PC-9 (cell line): ENCODE measurements at regions not wholly inside any gene's neighbourhood (a gene's known extent, or its start where the extent isn't known, plus 50 kb on each side); places are given as distances from the start of the nearest gene placed in this dataset.

Experiments
- CTCF ChIP-seq: fragments of 200-600 bp; sonication (generic); conservative IDR thresholded peaks from 2 replicates; pipeline ENCODE4 v1.6.1; 2017; ENCODE audit warnings: mixed run types, antibody characterized with exemption, mild to moderate bottlenecking, moderate library complexity
- EZH2 ChIP-seq: fragments of 200-600 bp; sonication (generic); IDR thresholded peaks from 2 replicates; pipeline ENCODE4 v1.8.0; 2017; ENCODE audit warnings: antibody characterized with exemption, low read depth

- TF ChIP-seq EZH2: no peak
- no peak for TF ChIP-seq CTCF
Observed at GRCh38 chr11:112599856-112600533, 339.3 kb upstream of the PLET1 start.
